ENCODE measurements at regions not wholly inside any gene's neighbourhood (a gene's known extent, or its start where the extent isn't known, plus 50 kb on each side); places are given as distances from the start of the nearest gene placed in this dataset.

DNA sequence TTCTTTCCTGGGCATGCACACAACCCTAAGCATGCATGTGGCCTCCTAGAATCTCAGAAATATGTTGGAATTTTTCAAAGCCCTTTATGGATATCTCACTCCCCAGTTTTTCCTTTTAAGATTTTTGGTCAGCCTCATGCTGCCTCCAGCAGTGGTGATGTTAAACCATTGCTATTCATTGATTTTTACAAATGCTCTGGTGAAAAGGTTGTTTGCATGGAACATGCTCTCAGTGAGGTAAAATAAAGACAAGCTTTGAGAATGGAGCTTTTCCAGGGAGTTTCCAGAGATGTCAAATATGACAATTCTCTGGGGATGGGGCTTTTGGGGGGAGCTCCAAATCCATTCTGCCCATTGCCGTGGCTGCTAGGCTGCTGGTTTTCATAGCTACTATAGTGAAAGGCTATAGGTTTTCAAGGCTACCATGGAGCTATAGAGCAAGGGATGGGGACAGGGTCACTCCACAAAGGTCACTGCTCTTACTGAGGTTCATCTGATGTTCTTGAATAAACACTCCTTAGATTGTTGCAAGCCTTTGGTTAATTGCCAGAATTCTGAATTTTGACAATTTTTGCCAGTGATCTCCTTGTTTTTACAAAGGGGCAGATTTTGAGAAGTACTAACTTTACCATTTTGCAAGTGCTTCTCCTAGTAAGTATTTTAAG, 178.1 kb upstream of the ARG1 start:
- Histone ChIP-seq H3K18ac (ENCODE audit: extremely low read depth, low read length) (no peak overlapping the region), H2BK20ac (ENCODE audit: low read length) (peak overlapping the region; percentile 6; the same call in 1 of the 2 replicates), H3K79me1 (ENCODE audit: low read depth, low read length) (no peaks in the 10 kb centered on the region), H4K5ac (ENCODE audit: insufficient read length, low read depth, low read length) (no peak overlapping the region), H3K36me3 (ENCODE audit: control insufficient read depth in 2 of 4, insufficient read depth in 4 of 4, low read length in 3 of 4) (no peaks in the 10 kb centered on the region), H2AK5ac (ENCODE audit: low read depth, low read length) (no peak overlapping the region), H2BK15ac (ENCODE audit: low read length) (no peak overlapping the region), H3K4me2 (ENCODE audit: insufficient read depth in 1 of 2, low read depth in 2 of 2, low read length in 2 of 2) (no peak overlapping the region), H3K79me2 (ENCODE audit: control insufficient read depth in 1 of 2, insufficient read depth in 2 of 2, low read length in 2 of 2) (no peaks in the 10 kb centered on the region), H2BK120ac (replicated peaks; ENCODE audit: low read depth, low read length) (no peak overlapping the region), H3K27ac (ENCODE audit: low read depth, low read length) (no peak overlapping the region), H2BK12ac (ENCODE audit: low read depth, low read length) (no peak overlapping the region), H4K8ac (ENCODE audit: extremely low read depth, insufficient read depth, low read length) (no peak overlapping the region), H3K9ac (replicated peaks in 1 of 4; ENCODE audit: extremely low read depth in 1 of 4, low read depth in 3 of 4, low read length in 3 of 4) (no peak overlapping the region), H3K23me2 (ENCODE audit: low read depth, low read length) (no peaks in the 10 kb centered on the region), H3K23ac (ENCODE audit: insufficient read length) (no peak overlapping the region), H3K4ac (replicated peaks; ENCODE audit: insufficient read length, low read depth, low read length) (no peak overlapping the region), H2BK5ac (ENCODE audit: low read depth, low read length) (no peak overlapping the region), H3K14ac (ENCODE audit: insufficient read length) (no peak overlapping the region), H4K20me1 (replicated peaks in 1 of 2; ENCODE audit: control insufficient read depth in 1 of 2, insufficient read depth in 2 of 2, low read length in 2 of 2) (no peaks in the 10 kb centered on the region), H3K27me3 (replicated peaks in 1 of 4; ENCODE audit: control insufficient read depth in 3 of 4, extremely low read depth in 1 of 4, insufficient read depth in 3 of 4, low read length in 3 of 4) (no peaks in the 10 kb centered on the region; a peak in 1 of 7 replicates), H3K56ac (replicated peaks; ENCODE audit: insufficient read length, low read depth, low read length) (no peak overlapping the region), H3K9me3 (ENCODE audit: insufficient read depth in 2 of 2, low read depth in 1 of 2, low read length in 1 of 2) (no peaks in the 10 kb centered on the region), H2AFZ (ENCODE audit: low read length) (no peak overlapping the region), H4K91ac (replicated peaks; ENCODE audit: insufficient read length, low read length) (no peak overlapping the region), H3K4me3 (ENCODE audit: extremely low read depth in 1 of 4, insufficient read depth in 2 of 4, low read depth in 3 of 4, low read length in 4 of 4) (no peak overlapping the region), H3K4me1 (replicated peaks in 1 of 4; ENCODE audit: control insufficient read depth in 3 of 4, insufficient read depth in 4 of 4, low read length in 3 of 4) (no peaks in the 10 kb centered on the region)
- FAIRE-seq (no peak), DNase-seq (ENCODE audit: low read depth in 1 of 2, low spot score in 2 of 2) (no peak)
- WGBS, 2 experiments (ENCODE audit: extremely low coverage in 1 of 2, insufficient coverage in 1 of 2, insufficient read length in 1 of 2, insufficient replicate concordance in 2 of 2, low coverage in 1 of 2, low lambda C conversion rate in 2 of 2, missing lambda C conversion rate in 1 of 2) = 100% methylated on average over 1 of the region's 1 CpG; no CpG with 5 or more reads in 1 of the 2 experiments
- POLR2A ChIA-PET (ENCODE audit: partially characterized antibody) = no interaction called here
- CTCF ChIA-PET (ENCODE audit: partially characterized antibody) = no interaction called here
- TF ChIP-seq RAD21 (IDR thresholded peaks at IDR 0.05 in 1 of 2, conservative IDR thresholded peaks at IDR 0.05 in 1 of 2; ENCODE audit: low read depth in 2 of 2, low read length in 2 of 2) (no peak), ASH2L (IDR thresholded peaks at IDR 0.05; ENCODE audit: low read length) (no peak), NANOG (IDR thresholded peaks at IDR 0.05; ENCODE audit: insufficient read depth, low read depth, low read length, poor library complexity, severe bottlenecking) (no peak), GABPA (IDR thresholded peaks at IDR 0.05; ENCODE audit: borderline replicate concordance, insufficient read depth, low read length) (no peak), CBX5 (IDR thresholded peaks at IDR 0.05; ENCODE audit: low read depth, low read length) (no peak), SP1 (IDR thresholded peaks at IDR 0.05; ENCODE audit: low read depth, low read length) (no peak), BRCA1 (IDR thresholded peaks at IDR 0.05; ENCODE audit: low read depth, low read length) (no peak), TAF1 (IDR thresholded peaks at IDR 0.05; ENCODE audit: low read depth, low read length) (no peak)
- TF ChIP-seq, protein P1, sequence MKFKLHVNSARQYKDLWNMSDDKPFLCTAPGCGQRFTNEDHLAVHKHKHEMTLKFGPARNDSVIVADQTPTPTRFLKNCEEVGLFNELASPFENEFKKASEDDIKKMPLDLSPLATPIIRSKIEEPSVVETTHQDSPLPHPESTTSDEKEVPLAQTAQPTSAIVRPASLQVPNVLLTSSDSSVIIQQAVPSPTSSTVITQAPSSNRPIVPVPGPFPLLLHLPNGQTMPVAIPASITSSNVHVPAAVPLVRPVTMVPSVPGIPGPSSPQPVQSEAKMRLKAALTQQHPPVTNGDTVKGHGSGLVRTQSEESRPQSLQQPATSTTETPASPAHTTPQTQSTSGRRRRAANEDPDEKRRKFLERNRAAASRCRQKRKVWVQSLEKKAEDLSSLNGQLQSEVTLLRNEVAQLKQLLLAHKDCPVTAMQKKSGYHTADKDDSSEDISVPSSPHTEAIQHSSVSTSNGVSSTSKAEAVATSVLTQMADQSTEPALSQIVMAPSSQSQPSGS (IDR thresholded peaks at IDR 0.05; ENCODE audit: low read length) = no peak
- TF ChIP-seq, protein P2, sequence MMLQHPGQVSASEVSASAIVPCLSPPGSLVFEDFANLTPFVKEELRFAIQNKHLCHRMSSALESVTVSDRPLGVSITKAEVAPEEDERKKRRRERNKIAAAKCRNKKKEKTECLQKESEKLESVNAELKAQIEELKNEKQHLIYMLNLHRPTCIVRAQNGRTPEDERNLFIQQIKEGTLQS (IDR thresholded peaks at IDR 0.05; ENCODE audit: insufficient read depth, low read depth, low read length) = no peak
